Skeletal muscle tissue (tissue), 3 donors: ENCODE measurements at regions not wholly inside any gene's neighbourhood (a gene's known extent, or its start where the extent isn't known, plus 50 kb on each side); places are given as distances from the start of the nearest gene placed in this dataset.

Source experiments
- H3K27ac ChIP-seq: one replicate; pipeline ENCODE4 v1.7.0; 2013; ENCODE audit warnings: mild to moderate bottlenecking, low read depth, low read length, inconsistent platforms
- H3K27me3 ChIP-seq, 3 donors: one replicate each; pipeline ENCODE4 v1.7.0; 2013; ENCODE audit warnings: low read length in 3 of 3; ENCODE audit not compliant: control insufficient read depth in 3 of 3, insufficient read depth in 3 of 3
- H3K36me3 ChIP-seq, 3 donors: one replicate each; pipeline ENCODE4 v1.7.0; 2013; ENCODE audit warnings: low read length in 3 of 3; ENCODE audit not compliant: control insufficient read depth in 3 of 3, insufficient read depth in 3 of 3
- H3K4me1 ChIP-seq, 3 donors: one replicate each; pipeline ENCODE4 v1.7.0; 2013; ENCODE audit warnings: low read length in 3 of 3, mild to moderate bottlenecking in 3 of 3; ENCODE audit not compliant: control insufficient read depth in 3 of 3, insufficient read depth in 3 of 3
- H3K4me3 ChIP-seq, 3 donors: one replicate each; pipeline ENCODE4 v1.7.0; 2013; ENCODE audit warnings: low read length in 3 of 3
- H3K9ac ChIP-seq, 3 donors: one replicate each; pipeline ENCODE4 v1.7.0; 2013; ENCODE audit warnings: low read length in 3 of 3, mild to moderate bottlenecking in 3 of 3, moderate library complexity in 2 of 3, low read depth in 1 of 3
- H3K9me3 ChIP-seq, 3 donors: one replicate each; pipeline ENCODE4 v1.7.0; 2013; ENCODE audit warnings: low read length in 3 of 3; ENCODE audit not compliant: control insufficient read depth in 3 of 3
- donor health status: Osteomylitis.

DNA sequence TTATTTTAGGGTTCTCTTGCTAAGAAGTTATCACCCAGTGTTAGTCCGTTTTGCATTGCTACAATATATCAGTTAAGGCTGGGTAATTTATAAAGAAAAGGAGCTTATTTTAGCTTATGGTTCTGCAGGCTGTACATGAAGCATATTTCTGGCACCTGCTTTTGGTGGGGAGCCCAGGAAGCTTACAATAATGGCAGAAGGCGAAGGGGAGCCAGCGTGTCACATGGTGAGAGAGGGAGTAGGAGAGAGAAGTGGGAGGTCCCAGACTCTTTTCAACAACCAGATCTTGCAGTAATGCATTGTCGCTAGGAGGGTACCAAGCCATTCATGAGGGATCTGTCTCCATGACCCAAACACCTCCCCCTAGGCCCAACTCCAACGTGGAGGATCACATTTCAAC lies 688.8 kb upstream of the PIK3C3 start:
- no peaks in the 10 kb centered on the region for H3K9me3 ChIP-seq
- H3K27ac ChIP-seq, result no peak overlapping the region
- H3K4me3 ChIP-seq, result no peak overlapping the region
- H3K9ac ChIP-seq, result no peak overlapping the region
- no peaks in the 10 kb centered on the region for H3K27me3 ChIP-seq
- H3K36me3 ChIP-seq, result no peaks in the 10 kb centered on the region
- no peaks in the 10 kb centered on the region for H3K4me1 ChIP-seq

DNA sequence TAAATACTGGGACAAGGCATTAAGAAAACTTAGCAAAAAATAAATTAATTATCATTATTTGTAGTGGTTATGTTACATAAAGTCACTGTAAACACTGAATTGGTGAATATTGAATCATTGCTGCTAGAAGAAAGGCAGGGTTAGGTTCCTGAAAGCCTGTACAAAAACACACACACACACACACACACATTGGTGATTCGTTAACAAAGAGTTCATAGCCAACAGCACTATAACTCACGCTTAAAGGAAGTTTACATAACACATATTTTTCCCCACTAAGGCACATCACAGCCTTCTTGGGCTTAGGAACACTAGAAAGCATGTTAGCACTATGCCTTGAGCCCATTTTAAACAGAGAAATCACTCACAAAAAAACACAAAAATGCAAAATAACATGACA lies 690.0 kb upstream of the PIK3C3 start:
- peaks cover 0 to 3% (median 0%) of the 10 kb centered on the region in 3 donors for H3K9me3 ChIP-seq
- no peaks in the 10 kb centered on the region for H3K36me3 ChIP-seq
- no peaks in the 10 kb centered on the region for H3K27me3 ChIP-seq
- H3K4me3 ChIP-seq, result no peak overlapping the region
- H3K9ac ChIP-seq, result no peak overlapping the region
- H3K27ac ChIP-seq, result no peak overlapping the region
- no peaks in the 10 kb centered on the region for H3K4me1 ChIP-seq

DNA sequence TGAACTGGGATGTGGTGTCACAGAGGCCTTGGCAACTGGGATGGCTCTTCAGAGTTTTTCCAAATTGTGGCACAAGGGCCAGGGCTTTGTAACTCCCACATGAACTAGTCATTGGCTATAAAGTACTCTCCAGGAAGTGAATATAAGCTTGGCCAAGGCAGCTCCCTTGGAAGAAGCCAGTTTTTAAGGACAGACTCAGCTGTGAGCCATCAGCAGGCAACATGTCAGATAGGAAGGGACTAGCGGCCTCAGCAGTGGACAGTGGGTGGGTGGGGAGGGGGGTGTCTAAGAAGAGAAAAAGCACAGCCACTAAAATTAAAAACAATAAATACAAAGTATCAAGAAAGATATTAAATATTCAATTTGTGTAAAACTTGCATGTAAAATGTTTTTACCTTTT lies 691.1 kb upstream of the PIK3C3 start:
- Histone ChIP-seq H3K27ac (no peak overlapping the region), H3K27me3 (no peaks in the 10 kb centered on the region), H3K36me3 (no peaks in the 10 kb centered on the region), H3K4me3 (no peak overlapping the region), H3K4me1 (no peaks in the 10 kb centered on the region), H3K9me3 (peaks cover 0 to 3% (median 0%) of the 10 kb centered on the region in 3 donors), H3K9ac (no peak overlapping the region)

DNA sequence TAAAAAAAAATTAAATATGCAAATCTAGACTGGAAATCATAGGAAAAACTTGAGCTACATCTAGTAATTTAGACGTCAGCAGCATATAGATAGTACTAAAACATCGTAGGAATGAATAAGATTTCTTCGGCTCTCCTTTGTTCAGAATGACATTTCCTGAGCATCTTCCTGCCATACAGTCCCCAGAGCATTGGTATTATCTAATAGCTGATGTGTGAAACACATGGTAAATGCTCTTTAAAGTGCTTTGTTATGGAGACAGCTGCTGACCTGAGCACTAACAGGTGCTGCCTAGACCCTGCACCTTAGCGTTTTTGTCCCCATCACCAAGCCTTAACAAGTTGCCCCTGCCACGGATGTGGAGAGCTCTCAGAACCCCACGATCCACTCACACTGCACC lies 692.3 kb upstream of the PIK3C3 start:
- Histone ChIP-seq H3K4me3 (no peak overlapping the region), H3K36me3 (no peaks in the 10 kb centered on the region), H3K4me1 (no peaks in the 10 kb centered on the region), H3K27ac (no peak overlapping the region), H3K9me3 (peaks cover 0 to 3% (median 0%) of the 10 kb centered on the region in 3 donors), H3K27me3 (no peaks in the 10 kb centered on the region), H3K9ac (no peak overlapping the region)

DNA sequence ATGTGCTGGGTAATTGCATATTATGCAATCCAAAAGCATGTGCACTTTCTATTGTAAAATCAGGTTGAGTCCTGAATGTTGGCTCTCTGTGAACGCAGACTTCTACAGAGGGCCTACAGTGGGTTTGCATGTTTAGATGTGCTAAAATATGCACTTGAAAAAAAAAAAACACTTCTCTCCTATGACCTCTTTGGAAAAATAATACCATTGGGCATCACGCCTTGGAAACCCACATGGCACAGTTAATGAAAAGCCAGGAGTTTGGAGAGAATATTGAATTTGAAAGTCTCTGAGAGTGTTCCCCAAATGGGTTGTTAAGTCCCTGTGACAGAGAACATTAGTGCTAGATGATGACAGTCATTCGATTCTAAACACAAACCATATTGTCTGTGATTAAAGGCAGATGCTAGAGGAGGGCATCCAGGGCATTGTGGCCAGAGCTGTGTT lies 710.4 kb upstream of the PIK3C3 start:
- Histone ChIP-seq H3K9me3 (no peaks in the 10 kb centered on the region), H3K36me3 (no peaks in the 10 kb centered on the region), H3K4me1 (no peaks in the 10 kb centered on the region), H3K4me3 (no peak overlapping the region), H3K27ac (no peak overlapping the region), H3K9ac (no peak overlapping the region), H3K27me3 (no peaks in the 10 kb centered on the region)

DNA sequence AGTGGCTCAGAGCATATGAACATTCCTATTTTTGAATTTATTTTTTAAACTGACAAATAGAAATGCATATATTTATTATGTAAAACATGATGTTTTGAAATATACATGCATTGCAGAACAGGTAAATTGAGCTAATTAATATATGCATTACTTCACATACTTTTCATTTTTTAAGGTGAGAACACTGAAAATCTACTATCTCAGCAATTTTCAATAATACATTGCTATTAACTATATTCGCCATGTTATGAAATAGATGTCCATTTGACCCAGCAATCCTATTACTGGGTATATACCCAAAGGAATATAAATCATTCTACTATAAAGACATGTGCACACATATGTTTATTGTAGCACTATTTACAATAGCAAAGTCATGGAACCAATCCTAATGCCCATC lies 717.7 kb upstream of the PIK3C3 start:
- H3K27ac ChIP-seq, result no peak overlapping the region
- no peaks in the 10 kb centered on the region for H3K36me3 ChIP-seq
- no peak overlapping the region for H3K4me3 ChIP-seq
- H3K9ac ChIP-seq, result no peak overlapping the region
- no peaks in the 10 kb centered on the region for H3K27me3 ChIP-seq
- no peaks in the 10 kb centered on the region for H3K4me1 ChIP-seq
- no peaks in the 10 kb centered on the region for H3K9me3 ChIP-seq

DNA sequence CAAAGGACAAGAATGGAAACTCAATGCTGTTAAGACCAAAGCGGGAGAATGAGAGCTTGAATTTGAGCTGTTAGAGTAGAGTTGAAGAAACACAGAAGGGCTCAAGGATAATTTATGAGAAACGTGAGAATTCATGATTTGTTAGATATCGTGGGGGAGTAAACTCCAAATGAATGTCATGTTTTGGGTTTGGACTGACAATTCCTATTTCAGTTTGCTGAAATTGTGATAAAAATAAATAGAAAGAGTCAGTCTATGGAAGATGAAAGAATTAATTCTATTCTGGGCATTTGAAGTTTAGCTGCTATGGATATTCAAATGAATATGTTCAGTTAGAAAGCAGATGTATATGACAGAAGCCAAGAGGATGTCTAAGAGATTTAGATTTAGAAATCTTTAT lies 723.4 kb upstream of the PIK3C3 start:
- Histone ChIP-seq H3K27ac (no peak overlapping the region), H3K36me3 (no peaks in the 10 kb centered on the region), H3K4me1 (no peaks in the 10 kb centered on the region), H3K9me3 (no peaks in the 10 kb centered on the region), H3K4me3 (no peak overlapping the region), H3K9ac (no peak overlapping the region), H3K27me3 (no peaks in the 10 kb centered on the region)

DNA sequence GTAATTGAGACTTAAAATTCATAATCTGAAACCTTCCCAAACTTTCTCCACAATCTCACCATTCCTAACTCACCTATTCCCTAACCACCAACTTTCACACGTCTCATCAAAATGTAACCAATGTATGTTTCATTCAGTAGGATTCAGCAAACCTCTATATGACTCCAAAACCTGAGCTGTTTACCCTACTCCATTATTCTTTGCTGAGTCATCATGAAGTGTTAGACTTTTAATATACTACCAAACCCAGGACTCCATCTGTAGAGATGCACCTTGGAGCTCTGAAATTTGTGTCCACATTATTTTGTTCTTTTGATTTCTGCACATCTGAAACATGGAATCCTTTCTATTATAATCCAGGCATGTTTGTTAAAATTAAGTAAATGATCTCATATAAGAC lies 727.0 kb upstream of the PIK3C3 start:
- no peaks in the 10 kb centered on the region for H3K4me1 ChIP-seq
- no peak overlapping the region for H3K27ac ChIP-seq
- H3K4me3 ChIP-seq, result no peak overlapping the region
- no peak overlapping the region for H3K9ac ChIP-seq
- no peaks in the 10 kb centered on the region for H3K36me3 ChIP-seq
- H3K9me3 ChIP-seq, result no peaks in the 10 kb centered on the region
- H3K27me3 ChIP-seq, result no peaks in the 10 kb centered on the region

DNA sequence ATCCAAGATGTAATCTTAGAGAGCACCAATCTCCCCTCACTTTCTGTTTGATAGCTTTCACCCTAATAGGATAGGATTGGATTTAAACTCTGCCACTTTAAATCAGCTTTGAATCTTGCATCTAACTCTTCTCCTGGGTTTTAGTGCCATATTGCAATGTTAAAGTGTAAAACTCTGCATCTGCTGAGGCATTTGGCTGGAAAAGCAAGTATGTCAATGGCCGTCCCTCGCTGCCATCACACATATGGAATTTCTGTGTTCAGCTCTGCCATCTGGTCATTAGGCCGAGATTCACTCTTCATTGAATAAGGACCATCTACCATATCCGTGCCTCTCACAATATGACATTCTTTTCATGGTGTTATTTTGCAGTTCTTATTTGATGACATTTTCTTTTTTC lies 728.1 kb upstream of the PIK3C3 start:
- Histone ChIP-seq H3K9me3 (no peaks in the 10 kb centered on the region), H3K27ac (no peak overlapping the region), H3K4me1 (no peaks in the 10 kb centered on the region), H3K4me3 (no peak overlapping the region), H3K27me3 (no peaks in the 10 kb centered on the region), H3K9ac (no peak overlapping the region), H3K36me3 (no peaks in the 10 kb centered on the region)

DNA sequence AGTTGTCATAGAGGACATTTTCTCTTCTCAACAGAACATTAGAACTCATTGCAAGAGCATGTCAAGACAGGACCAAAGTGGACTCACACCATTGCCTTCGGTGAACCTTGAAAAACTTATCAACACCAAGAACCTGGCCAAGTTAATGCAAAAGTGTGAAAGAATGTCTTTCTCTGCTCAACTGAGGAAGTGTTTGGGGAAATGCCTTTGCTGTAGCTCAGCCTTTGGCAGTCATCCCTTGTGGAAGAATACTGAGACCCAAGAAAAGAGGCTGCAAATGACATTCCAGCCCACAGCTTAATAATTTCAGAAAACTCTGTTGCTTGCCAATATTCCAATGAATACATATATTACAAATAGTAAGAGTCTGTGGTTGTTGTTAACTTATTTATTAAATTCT lies 728.8 kb upstream of the PIK3C3 start:
- Histone ChIP-seq H3K27me3 (no peaks in the 10 kb centered on the region), H3K4me1 (no peaks in the 10 kb centered on the region), H3K9me3 (no peaks in the 10 kb centered on the region), H3K4me3 (no peak overlapping the region), H3K9ac (no peak overlapping the region), H3K36me3 (no peaks in the 10 kb centered on the region), H3K27ac (no peak overlapping the region)
